IMR-90 (cell line): ENCODE measurements at regions not wholly inside any gene's neighbourhood (a gene's known extent, or its start where the extent isn't known, plus 50 kb on each side); places are given as distances from the start of the nearest gene placed in this dataset.

Experiments used
- ATAC-seq: fragments of 200-7000 bp; cut with Tn5 transposase; 2 replicates; pipeline ENCODE4 v1.9.1; 2020; ENCODE audit warnings: low read depth, mild to moderate bottlenecking, moderate library complexity
- BruUV-seq: library from RNA; stranded (reverse); fragments of 400-500 nt; replicated peaks from 2 replicates; lab custom pipeline; 2021; lab: Mats Ljungman, UMichigan
- CTCF ChIA-PET: fragments of 300-600 bp; formaldehyde crosslinking; extraction: SDS; loops from one replicate; lab custom pipeline; 2021; ENCODE audit warnings: antibody characterized with exemption; lab: Yijun Ruan, JAX
- POLR2A ChIA-PET: fragments of 300-600 bp; sonication (Branson Sonifier 250); formaldehyde crosslinking; loops from one replicate; lab custom pipeline; 2022; ENCODE audit warnings: antibody characterized with exemption; ENCODE audit not compliant: unreplicated experiment; lab: Charles Lee
- DNase-seq: peaks from one replicate; pipeline ENCODE4 v3.0.0; 2013
- H2AFZ ChIP-seq: replicated peaks from 2 replicates; pipeline ENCODE3; 2013; ENCODE audit warnings: low read length, mild to moderate bottlenecking; ENCODE audit not compliant: poor library complexity
- H2AK5ac ChIP-seq: 2 replicates; pipeline ENCODE4 v1.6.1; 2013; ENCODE audit warnings: low read depth, low read length, inconsistent platforms
- H2AK9ac ChIP-seq: replicated peaks from 2 replicates; pipeline ENCODE3; 2013; ENCODE audit warnings: mild to moderate bottlenecking, low read depth, low read length, moderate library complexity; ENCODE audit not compliant: poor library complexity
- H2BK120ac ChIP-seq: 2 replicates; pipeline ENCODE4 v1.6.1; 2013; ENCODE audit warnings: low read depth, low read length, inconsistent platforms
- H2BK15ac ChIP-seq: 3 replicates; pipeline ENCODE4 v1.6.1; 2013; ENCODE audit warnings: low read depth, low read length, inconsistent platforms
- H2BK20ac ChIP-seq: 2 replicates; pipeline ENCODE4 v1.6.1; 2013; ENCODE audit warnings: low read depth, mild to moderate bottlenecking, inconsistent platforms, low read length, moderate library complexity
- H2BK5ac ChIP-seq: 2 replicates; pipeline ENCODE4 v1.6.1; 2013; ENCODE audit warnings: mild to moderate bottlenecking, low read depth, low read length, inconsistent platforms; ENCODE audit not compliant: poor library complexity, severe bottlenecking
- H3K14ac ChIP-seq: replicated peaks from 2 replicates; pipeline ENCODE4 v1.6.1; 2013; ENCODE audit warnings: low read depth, low read length, inconsistent platforms
- H3K18ac ChIP-seq: 2 replicates; pipeline ENCODE4 v1.6.1; 2013; ENCODE audit warnings: low read depth, low read length, control low read depth
- H3K23ac ChIP-seq: 2 replicates; pipeline ENCODE4 v1.6.1; 2013; ENCODE audit warnings: low read depth, low read length, inconsistent platforms
- H3K27ac ChIP-seq: 2 replicates; pipeline ENCODE4 v1.5.1; 2013; ENCODE audit warnings: mild to moderate bottlenecking, control low read depth, low read length; ENCODE audit not compliant: insufficient read depth
- H3K27me3 ChIP-seq: 2 replicates; pipeline ENCODE4 v1.6.1; 2013; ENCODE audit warnings: low read length; ENCODE audit not compliant: control insufficient read depth, insufficient read depth
- H3K36me3 ChIP-seq: 2 replicates; pipeline ENCODE4 v1.6.1; 2013; ENCODE audit warnings: low read length, mixed read lengths; ENCODE audit not compliant: control insufficient read depth, insufficient read depth
- H3K4ac ChIP-seq: 2 replicates; pipeline ENCODE4 v1.6.1; 2013; ENCODE audit warnings: low read depth, low read length, inconsistent platforms
- H3K4me1 ChIP-seq: 2 replicates; pipeline ENCODE4 v1.6.1; 2013; ENCODE audit warnings: low read length, mixed read lengths; ENCODE audit not compliant: control insufficient read depth, insufficient read depth
- H3K4me2 ChIP-seq: 2 replicates; pipeline ENCODE4 v1.6.1; 2013; ENCODE audit warnings: low read depth, mild to moderate bottlenecking, control low read depth, low read length, moderate library complexity
- H3K4me3 ChIP-seq: 2 replicates; pipeline ENCODE4 v1.5.1; 2013; ENCODE audit warnings: low read depth, mild to moderate bottlenecking, control low read depth, low read length, moderate library complexity; ENCODE audit not compliant: insufficient read depth
- H3K56ac ChIP-seq: 2 replicates; pipeline ENCODE4 v1.6.1; 2013; ENCODE audit warnings: low read length, inconsistent platforms; ENCODE audit not compliant: insufficient read depth; ENCODE audit errors: extremely low read depth
- H3K79me1 ChIP-seq, 2 experiments: 2 replicates each; pipeline ENCODE4 v1.6.1; 2013; ENCODE audit warnings: low read length in 2 of 2, inconsistent platforms in 1 of 2, low read depth in 1 of 2
- H3K9ac ChIP-seq: 2 replicates; pipeline ENCODE4 v1.6.1; 2013; ENCODE audit warnings: low read depth, low read length, control low read depth
- H3K9me1 ChIP-seq: 2 replicates; pipeline ENCODE4 v1.6.1; 2013; ENCODE audit warnings: low read length, inconsistent platforms; ENCODE audit not compliant: insufficient read depth
- H3K9me3 ChIP-seq: 2 replicates; pipeline ENCODE4 v1.6.1; 2013; ENCODE audit warnings: low read length; ENCODE audit not compliant: control insufficient read depth, insufficient read depth
- H4K20me1 ChIP-seq: 2 replicates; pipeline ENCODE4 v1.6.1; 2013; ENCODE audit warnings: low read length, inconsistent platforms; ENCODE audit not compliant: insufficient read depth
- H4K5ac ChIP-seq: 2 replicates; pipeline ENCODE4 v1.6.1; 2013; ENCODE audit warnings: mild to moderate bottlenecking, low read depth, low read length, control low read depth
- H4K8ac ChIP-seq, 2 experiments: 2 replicates each; pipeline ENCODE4 v1.6.1; 2013; ENCODE audit warnings: low read depth in 2 of 2, low read length in 2 of 2, control low read depth in 1 of 2, inconsistent platforms in 1 of 2
- H4K91ac ChIP-seq: 2 replicates; pipeline ENCODE4 v1.6.1; 2013; ENCODE audit warnings: low read depth, low read length, inconsistent platforms; ENCODE audit not compliant: insufficient read depth
- BHLHE40 ChIP-seq: fragments of 150-350 bp; IDR thresholded peaks from 2 replicates; pipeline ENCODE4 v1.6.1; 2016; ENCODE audit warnings: mild to moderate bottlenecking, low read depth, low read length
- CEBPB ChIP-seq: IDR thresholded peaks from 2 replicates; pipeline ENCODE4 v1.6.1; 2012; ENCODE audit warnings: low read depth, low read length, improper control_type of control experiment
- CHD1 ChIP-seq: IDR thresholded peaks from 2 replicates; pipeline ENCODE4 v1.6.1; 2012; ENCODE audit warnings: low read depth, low read length, improper control_type of control experiment
- ELK1 ChIP-seq: fragments of 150-350 bp; IDR thresholded peaks from 2 replicates; pipeline ENCODE4 v1.6.1; 2016; ENCODE audit warnings: low read depth, mild to moderate bottlenecking, low read length, moderate library complexity, borderline replicate concordance
- FOS ChIP-seq: fragments of 150-350 bp; IDR thresholded peaks from 2 replicates; pipeline ENCODE4 v1.6.1; 2016; ENCODE audit warnings: low read depth, low read length
- MAFK ChIP-seq: IDR thresholded peaks from 2 replicates; pipeline ENCODE4 v1.6.1; 2012; ENCODE audit warnings: low read depth, low read length, improper control_type of control experiment
- MAZ ChIP-seq: IDR thresholded peaks from 2 replicates; pipeline ENCODE4 v1.6.1; 2012; ENCODE audit warnings: low read depth, mild to moderate bottlenecking, low read length, improper control_type of control experiment, moderate library complexity, borderline replicate concordance
- MXI1 ChIP-seq: IDR thresholded peaks from 2 replicates; pipeline ENCODE4 v1.6.1; 2012; ENCODE audit warnings: low read depth, mild to moderate bottlenecking, low read length, moderate library complexity, borderline replicate concordance
- NFE2L2 ChIP-seq: fragments of 150-350 bp; IDR thresholded peaks from 2 replicates; pipeline ENCODE4 v1.6.1; 2016; ENCODE audit warnings: low read depth, mild to moderate bottlenecking, low read length
- POLR2A ChIP-seq: IDR thresholded peaks from 2 replicates; pipeline ENCODE4 v1.6.1; 2012; ENCODE audit warnings: mild to moderate bottlenecking, low read depth, low read length
- RAD21 ChIP-seq: IDR thresholded peaks from 2 replicates; pipeline ENCODE4 v1.6.1; 2012; ENCODE audit warnings: low read length, improper control_type of control experiment
- RCOR1 ChIP-seq: IDR thresholded peaks from 2 replicates; pipeline ENCODE4 v1.6.1; 2012; ENCODE audit warnings: mild to moderate bottlenecking, low read length, improper control_type of control experiment; ENCODE audit not compliant: insufficient replicate concordance
- RFX5 ChIP-seq: IDR thresholded peaks from 2 replicates; pipeline ENCODE4 v1.8.0; 2012; ENCODE audit warnings: low read depth, mild to moderate bottlenecking, low read length, moderate library complexity
- SMC3 ChIP-seq: fragments of 150-350 bp; IDR thresholded peaks from 2 replicates; pipeline ENCODE4 v1.6.1; 2016; ENCODE audit warnings: low read depth, mild to moderate bottlenecking, antibody characterized with exemption, low read length, moderate library complexity
- dilution Hi-C: fragments of 300-500 bp; cut with HindIII; formaldehyde crosslinking; loops from one replicate; pipeline ENCODE4 v1.14.3; 2018; ENCODE audit warnings: low sequenced_read_pairs; ENCODE audit not compliant: unreplicated experiment
- in situ Hi-C: fragments of 300-500 bp; cut with MboI; formaldehyde crosslinking; loops from 3 replicates; pipeline ENCODE4 v1.14.3; 2019; ENCODE audit warnings: low sequenced_read_pairs, inconsistent platforms, mixed read lengths
- intact Hi-C: fragments of 100-400 bp; cut with micrococcal nuclease; formaldehyde crosslinking; loops from 2 replicates; pipeline ENCODE4 v1.10.0; 2022
- TF ChIP-seq, protein P1 (sequence below): conservative IDR thresholded peaks from 2 replicates; pipeline ENCODE4 v1.5.1; 2012; ENCODE audit warnings: mild to moderate bottlenecking, low read depth, low read length, improper control_type of control experiment
- TF ChIP-seq, protein P2 (sequence below): fragments of 150-350 bp; IDR thresholded peaks from 2 replicates; pipeline ENCODE4 v1.6.1; 2017; ENCODE audit warnings: mild to moderate bottlenecking, antibody characterized with exemption, low read length, low read depth

GRCh38 chr2:53183581-53183980 lies 584.0 kb upstream of the CHAC2 start:
- Histone ChIP-seq H3K27me3 (no peaks in the 10 kb centered on the region), H3K79me1 (no peaks in the 10 kb centered on the region), H3K56ac (no peak overlapping the region), H2BK20ac (no peak overlapping the region), H2BK5ac (no peak overlapping the region), H4K8ac (no peak overlapping the region), H3K14ac (no peak overlapping the region), H3K9ac (no peak overlapping the region), H2BK15ac (no peak overlapping the region), H3K23ac (no peak overlapping the region), H2AK9ac (no peak overlapping the region), H3K27ac (no peak overlapping the region), H3K4ac (no peak overlapping the region), H3K9me1 (no peaks in the 10 kb centered on the region), H3K18ac (no peak overlapping the region), H3K4me1 (no peaks in the 10 kb centered on the region), H3K4me3 (no peak overlapping the region), H3K9me3 (no peaks in the 10 kb centered on the region), H3K4me2 (no peak overlapping the region), H4K91ac (no peak overlapping the region), H2AK5ac (no peak overlapping the region), H4K5ac (no peak overlapping the region), H2AFZ (no peak overlapping the region), H2BK120ac (no peak overlapping the region), H3K36me3 (no peaks in the 10 kb centered on the region), H4K20me1 (no peaks in the 10 kb centered on the region)
- ChIA-PET CTCF (no interaction called here), POLR2A (no interaction called here)
- no TSS peak for BruUV-seq
- in situ Hi-C loops: no loop called here
- dilution Hi-C loops: no loop called here
- intact Hi-C loops: no loop called here
- ATAC-seq: no peak
- no peak for TF ChIP-seq RCOR1
- TF ChIP-seq, protein P1, sequence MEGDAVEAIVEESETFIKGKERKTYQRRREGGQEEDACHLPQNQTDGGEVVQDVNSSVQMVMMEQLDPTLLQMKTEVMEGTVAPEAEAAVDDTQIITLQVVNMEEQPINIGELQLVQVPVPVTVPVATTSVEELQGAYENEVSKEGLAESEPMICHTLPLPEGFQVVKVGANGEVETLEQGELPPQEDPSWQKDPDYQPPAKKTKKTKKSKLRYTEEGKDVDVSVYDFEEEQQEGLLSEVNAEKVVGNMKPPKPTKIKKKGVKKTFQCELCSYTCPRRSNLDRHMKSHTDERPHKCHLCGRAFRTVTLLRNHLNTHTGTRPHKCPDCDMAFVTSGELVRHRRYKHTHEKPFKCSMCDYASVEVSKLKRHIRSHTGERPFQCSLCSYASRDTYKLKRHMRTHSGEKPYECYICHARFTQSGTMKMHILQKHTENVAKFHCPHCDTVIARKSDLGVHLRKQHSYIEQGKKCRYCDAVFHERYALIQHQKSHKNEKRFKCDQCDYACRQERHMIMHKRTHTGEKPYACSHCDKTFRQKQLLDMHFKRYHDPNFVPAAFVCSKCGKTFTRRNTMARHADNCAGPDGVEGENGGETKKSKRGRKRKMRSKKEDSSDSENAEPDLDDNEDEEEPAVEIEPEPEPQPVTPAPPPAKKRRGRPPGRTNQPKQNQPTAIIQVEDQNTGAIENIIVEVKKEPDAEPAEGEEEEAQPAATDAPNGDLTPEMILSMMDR: no peak
- no peak for TF ChIP-seq CHD1
- TF ChIP-seq, protein P2, sequence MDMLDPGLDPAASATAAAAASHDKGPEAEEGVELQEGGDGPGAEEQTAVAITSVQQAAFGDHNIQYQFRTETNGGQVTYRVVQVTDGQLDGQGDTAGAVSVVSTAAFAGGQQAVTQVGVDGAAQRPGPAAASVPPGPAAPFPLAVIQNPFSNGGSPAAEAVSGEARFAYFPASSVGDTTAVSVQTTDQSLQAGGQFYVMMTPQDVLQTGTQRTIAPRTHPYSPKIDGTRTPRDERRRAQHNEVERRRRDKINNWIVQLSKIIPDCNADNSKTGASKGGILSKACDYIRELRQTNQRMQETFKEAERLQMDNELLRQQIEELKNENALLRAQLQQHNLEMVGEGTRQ: no peak
- TF ChIP-seq RFX5: no peak
- TF ChIP-seq BHLHE40: no peak
- no peak for TF ChIP-seq ELK1
- TF ChIP-seq RAD21: no peak
- no peak for TF ChIP-seq NFE2L2
- TF ChIP-seq FOS: no peak
- TF ChIP-seq MAZ: no peak
- TF ChIP-seq MAFK: no peak
- no peak for TF ChIP-seq SMC3
- TF ChIP-seq CEBPB: no peak
- TF ChIP-seq POLR2A: no peak
- no peak for TF ChIP-seq MXI1
- DNase-seq: no peak
